ENCODE measurements at regions not wholly inside any gene's neighbourhood (a gene's known extent, or its start where the extent isn't known, plus 50 kb on each side); places are given as distances from the start of the nearest gene placed in this dataset.
A peak's percentile ranks its signal among the peaks of the same experiment; 100 is the strongest.

- no peak overlapping the region for H3K27ac Mint-ChIP-seq
- DNase-seq, result no peak
- H3K4me3 Mint-ChIP-seq, result no peak overlapping the region
- no peaks in the 10 kb centered on the region; the same call in 1 of the 2 replicates for H3K36me3 Mint-ChIP-seq (ENCODE audit: low read depth)
- no peak for TF ChIP-seq CTCF (IDR thresholded peaks at IDR 0.05)
- peaks cover 6% of the 10 kb centered on the region for H3K27me3 Mint-ChIP-seq (ENCODE audit: insufficient read depth)
- no peaks in the 10 kb centered on the region; the same call in 1 of the 2 replicates for H3K9me3 Mint-ChIP-seq
- H3K4me1 Mint-ChIP-seq (ENCODE audit: low read depth), result peaks cover 36% of the 10 kb centered on the region; the same call in 1 of the 2 replicates
Observed at GRCh38 chr13:105972811-105973590, 562.5 kb downstream of the EFNB2 start.

GRCh38 chr13:105972306-105972721 lies 563.1 kb downstream of the EFNB2 start:
- H3K27me3 Mint-ChIP-seq (ENCODE audit: insufficient read depth), result peaks cover 4% of the 10 kb centered on the region
- TF ChIP-seq CTCF (IDR thresholded peaks at IDR 0.05), result no peak
- H3K27ac Mint-ChIP-seq, result no peak overlapping the region
- peaks cover 36% of the 10 kb centered on the region; the same call in 1 of the 2 replicates for H3K4me1 Mint-ChIP-seq (ENCODE audit: low read depth)
- H3K4me3 Mint-ChIP-seq, result no peak overlapping the region; the same call in 1 of the 2 replicates
- no peaks in the 10 kb centered on the region; the same call in 1 of the 2 replicates for H3K9me3 Mint-ChIP-seq
- DNase-seq, result no peak
- H3K36me3 Mint-ChIP-seq (ENCODE audit: low read depth), result no peaks in the 10 kb centered on the region; the same call in 1 of the 2 replicates

DNA sequence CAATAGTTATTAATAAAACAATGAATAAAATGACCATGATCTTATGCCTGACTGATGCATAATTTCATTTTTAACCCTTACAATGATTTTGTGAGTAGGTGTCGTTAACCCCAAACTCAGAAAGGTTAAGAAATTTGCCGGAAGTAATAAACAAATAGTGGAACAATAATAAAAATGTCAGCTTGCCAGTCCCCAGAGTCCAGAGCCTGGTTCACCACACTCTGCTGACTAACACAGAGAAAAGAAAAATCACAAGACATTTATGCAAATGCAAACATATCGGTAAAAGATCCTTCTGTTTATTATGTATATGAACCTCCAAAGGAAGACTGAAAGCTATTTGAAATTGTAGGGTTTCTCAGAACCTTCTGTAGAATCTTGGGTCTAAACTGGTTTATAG lies 563.7 kb downstream of the EFNB2 start:
- DNase-seq, result no peak
- H3K4me1 Mint-ChIP-seq (ENCODE audit: low read depth), result peaks cover 36% of the 10 kb centered on the region; the same call in 1 of the 2 replicates
- no peak overlapping the region for H3K27ac Mint-ChIP-seq
- peaks cover 4% of the 10 kb centered on the region for H3K27me3 Mint-ChIP-seq (ENCODE audit: insufficient read depth)
- H3K36me3 Mint-ChIP-seq (ENCODE audit: low read depth), result no peaks in the 10 kb centered on the region
- no peak for TF ChIP-seq CTCF (IDR thresholded peaks at IDR 0.05)
- no peak overlapping the region; the same call in 1 of the 2 replicates for H3K4me3 Mint-ChIP-seq
- H3K9me3 Mint-ChIP-seq, result no peaks in the 10 kb centered on the region; the same call in 1 of the 2 replicates

DNA sequence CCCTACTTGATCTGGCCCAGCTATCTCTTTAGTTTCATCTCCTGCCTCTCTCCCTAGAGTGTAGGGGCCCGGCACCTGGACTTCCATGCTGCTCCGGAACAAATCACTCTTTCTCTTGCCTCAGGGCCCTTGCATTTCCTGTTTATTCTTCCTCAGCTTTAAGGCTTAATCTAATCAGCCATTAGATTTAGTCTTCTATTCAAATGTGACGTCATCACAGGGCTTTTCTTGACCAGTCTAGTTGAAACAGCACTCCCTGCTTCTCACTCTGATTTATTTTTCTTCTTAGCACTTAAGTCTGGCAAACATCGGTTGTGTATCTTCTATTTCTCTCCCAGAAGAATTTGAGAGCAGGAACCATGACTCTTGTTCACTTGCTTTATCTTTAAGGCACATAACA lies 564.1 kb downstream of the EFNB2 start:
- DNase-seq, result no peak
- H3K4me3 Mint-ChIP-seq, result no peak overlapping the region
- H3K4me1 Mint-ChIP-seq (ENCODE audit: low read depth), result peaks cover 36% of the 10 kb centered on the region; the same call in 1 of the 2 replicates
- TF ChIP-seq CTCF (IDR thresholded peaks at IDR 0.05), result no peak
- H3K27me3 Mint-ChIP-seq (ENCODE audit: insufficient read depth), result peaks cover 4% of the 10 kb centered on the region
- H3K9me3 Mint-ChIP-seq, result no peaks in the 10 kb centered on the region; the same call in 1 of the 2 replicates
- no peaks in the 10 kb centered on the region for H3K36me3 Mint-ChIP-seq (ENCODE audit: low read depth)
- H3K27ac Mint-ChIP-seq, result no peak overlapping the region

- Mint-ChIP-seq H3K4me1 (ENCODE audit: low read depth) (peaks cover 36% of the 10 kb centered on the region; the same call in 1 of the 2 replicates), H3K27ac (no peak overlapping the region), H3K9me3 (no peaks in the 10 kb centered on the region; the same call in 1 of the 2 replicates), H3K36me3 (ENCODE audit: low read depth) (no peaks in the 10 kb centered on the region), H3K4me3 (peak overlapping the region; percentile 62; the same call in 1 of the 2 replicates), H3K27me3 (ENCODE audit: insufficient read depth) (peaks cover 2% of the 10 kb centered on the region)
- DNase-seq, result peak; percentile 8
- no peak for TF ChIP-seq CTCF (IDR thresholded peaks at IDR 0.05)
Observed at GRCh38 chr13:105969761-105970160, 565.7 kb downstream of the EFNB2 start.
